Fibroblast of skin of left quadriceps (primary cell): ENCODE measurements at regions not wholly inside any gene's neighbourhood (a gene's known extent, or its start where the extent isn't known, plus 50 kb on each side); places are given as distances from the start of the nearest gene placed in this dataset.
A peak's percentile ranks its signal among the peaks of the same experiment; 100 is the strongest.

Experiments used
- DNase-seq, 2 experiments: peaks; one replicate each; pipeline ENCODE4 v3.0.0-alpha.2; 2013; ENCODE audit warnings: low read depth in 2 of 2

- peak in 1 of 2 experiments; percentile 8 for DNase-seq
These were observed 85.3 kb upstream of the FLRT2 start for GRCh38 chr14:85444635-85445034.

GRCh38 chr14:85445151-85445795 lies 84.7 kb upstream of the FLRT2 start:
- DNase-seq, result no peak

- DNase-seq, result no peak
These were observed 82.1 kb upstream of the FLRT2 start for GRCh38 chr14:85447883-85448282.

GRCh38 chr14:85451421-85451820 lies 78.5 kb upstream of the FLRT2 start:
- DNase-seq, result no peak

GRCh38 chr14:85453401-85454225 lies 76.3 kb upstream of the FLRT2 start:
- DNase-seq, result no peak

GRCh38 chr14:85454226-85454813 lies 75.6 kb upstream of the FLRT2 start:
- DNase-seq, result no peak

GRCh38 chr14:85459361-85460000 lies 70.5 kb upstream of the FLRT2 start:
- DNase-seq, result no peak

GRCh38 chr14:85461432-85462133 lies 68.4 kb upstream of the FLRT2 start:
- no peak for DNase-seq

GRCh38 chr14:85463512-85463911 lies 66.4 kb upstream of the FLRT2 start:
- DNase-seq, result no peak

GRCh38 chr14:85464135-85464895 lies 65.6 kb upstream of the FLRT2 start:
- no peak for DNase-seq

- DNase-seq, result no peak
These were observed 63.3 kb upstream of the FLRT2 start for GRCh38 chr14:85466678-85467077.

GRCh38 chr14:85468816-85469215 lies 61.1 kb upstream of the FLRT2 start:
- no peak for DNase-seq

- DNase-seq, result peak; percentile 78 to 79
These were observed 58.8 kb upstream of the FLRT2 start for GRCh38 chr14:85471156-85471555.

GRCh38 chr14:85471744-85472143 lies 58.2 kb upstream of the FLRT2 start:
- peak; percentile 72 to 73 for DNase-seq

- no peak for DNase-seq
These were observed 55.5 kb upstream of the FLRT2 start for GRCh38 chr14:85474431-85474830.

GRCh38 chr14:85475113-85475512 lies 54.8 kb upstream of the FLRT2 start:
- DNase-seq, result no peak

GRCh38 chr14:85479306-85479705 lies 50.6 kb upstream of the FLRT2 start:
- DNase-seq, result no peak

- no peak for DNase-seq
These were observed 50.2 kb upstream of the FLRT2 start for GRCh38 chr14:85479771-85480170.
